MG63 (cell line): ENCODE measurements at regions not wholly inside any gene's neighbourhood (a gene's known extent, or its start where the extent isn't known, plus 50 kb on each side); places are given as distances from the start of the nearest gene placed in this dataset.
"Not testable (repeated sequence)": the region's sequence is repeated elsewhere in the genome, so short reads cannot be mapped to it uniquely, and the experiment has no call there.

Experiments
- DNase-seq: peaks from one replicate; pipeline ENCODE4 v3.0.0-alpha.2; 2020
- H3K27me3 ChIP-seq: fragments of 250-450 bp; sonication (Bioruptor Pico); 2 replicates; pipeline ENCODE4 v1.5.1; 2020; ENCODE audit warnings: mild to moderate bottlenecking, moderate library complexity
- H3K36me3 ChIP-seq: fragments of 250-450 bp; sonication (Bioruptor Pico); 2 replicates; pipeline ENCODE4 v1.5.1; 2020; ENCODE audit warnings: mild to moderate bottlenecking, moderate library complexity
- H3K4me3 ChIP-seq: fragments of 250-450 bp; sonication (Bioruptor Pico); 2 replicates; pipeline ENCODE4 v1.5.1; 2020; ENCODE audit warnings: mild to moderate bottlenecking, moderate library complexity
- H3K9me3 ChIP-seq: fragments of 250-450 bp; sonication (Bioruptor Pico); 2 replicates; pipeline ENCODE4 v1.5.1; 2020; ENCODE audit warnings: mild to moderate bottlenecking, moderate library complexity

DNA sequence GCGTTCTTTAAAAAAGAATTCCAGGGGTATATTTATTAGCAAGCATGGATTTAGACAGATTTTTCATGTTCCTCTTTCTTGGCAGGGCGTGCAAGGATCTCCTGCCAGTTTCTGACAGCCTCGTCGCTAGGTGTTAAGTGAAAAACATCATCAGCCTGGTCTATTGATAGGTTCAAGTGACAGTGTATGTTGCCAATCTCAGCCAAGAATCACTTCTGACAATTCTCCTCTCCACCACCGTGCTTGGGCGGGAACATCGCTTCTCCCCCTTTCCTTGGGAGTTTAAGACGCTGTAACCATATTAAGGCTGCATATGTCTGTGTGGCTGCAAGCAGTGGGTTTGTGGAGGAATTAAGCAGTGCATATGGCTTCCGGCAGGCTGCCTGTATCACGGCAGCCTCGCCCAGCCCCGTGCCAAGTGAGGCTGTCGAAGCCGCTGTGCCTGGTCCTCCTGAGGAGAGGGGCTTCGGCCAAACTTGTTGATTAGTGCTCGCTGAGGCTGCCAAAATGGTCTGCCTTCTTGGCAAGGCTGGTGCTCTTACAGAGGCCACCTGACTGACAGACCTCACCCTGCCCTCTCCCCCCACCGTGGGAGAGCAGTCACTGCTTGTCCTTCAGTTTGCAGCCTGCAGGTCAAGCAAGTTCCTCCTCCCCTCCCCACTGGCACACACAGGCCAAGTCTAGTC lies 132.2 kb upstream of the MPHOSPH6 start:
- H3K4me3 ChIP-seq, result no peak overlapping the region
- H3K9me3 ChIP-seq, result no peaks in the 10 kb centered on the region
- no peaks in the 10 kb centered on the region for H3K36me3 ChIP-seq
- DNase-seq, result no peak
- no peaks in the 10 kb centered on the region for H3K27me3 ChIP-seq

DNA sequence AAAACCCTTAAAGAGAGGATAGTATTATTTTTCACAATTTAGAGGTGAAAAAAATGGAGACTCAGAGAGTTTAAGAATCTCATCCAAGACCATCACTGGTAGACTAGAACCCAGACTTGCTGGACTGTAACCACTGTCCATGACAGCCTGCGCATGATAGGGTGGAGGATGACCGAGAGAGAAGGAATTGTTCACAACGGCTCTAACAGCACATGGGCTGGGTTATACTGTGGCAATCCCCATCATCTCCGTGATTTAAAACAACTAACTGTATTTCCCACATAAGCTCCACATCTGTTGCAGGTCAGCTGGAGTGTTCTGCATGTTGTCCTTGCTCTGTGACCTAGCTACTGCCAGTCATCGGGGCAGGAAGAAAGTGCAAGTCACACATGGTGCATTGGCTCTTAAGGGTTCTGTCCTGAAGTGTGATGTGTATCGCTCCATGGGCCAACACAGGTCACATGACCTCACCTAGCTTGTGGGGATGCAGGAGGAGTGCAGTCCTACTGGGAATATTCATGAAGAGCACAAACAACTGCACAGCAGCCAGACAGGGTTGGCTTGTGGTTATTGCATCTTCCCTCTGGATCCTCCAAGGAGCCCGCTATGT lies 131.2 kb upstream of the MPHOSPH6 start:
- Histone ChIP-seq H3K9me3 (no peaks in the 10 kb centered on the region), H3K36me3 (no peaks in the 10 kb centered on the region), H3K27me3 (no peaks in the 10 kb centered on the region), H3K4me3 (no peak overlapping the region)
- DNase-seq, result no peak

DNA sequence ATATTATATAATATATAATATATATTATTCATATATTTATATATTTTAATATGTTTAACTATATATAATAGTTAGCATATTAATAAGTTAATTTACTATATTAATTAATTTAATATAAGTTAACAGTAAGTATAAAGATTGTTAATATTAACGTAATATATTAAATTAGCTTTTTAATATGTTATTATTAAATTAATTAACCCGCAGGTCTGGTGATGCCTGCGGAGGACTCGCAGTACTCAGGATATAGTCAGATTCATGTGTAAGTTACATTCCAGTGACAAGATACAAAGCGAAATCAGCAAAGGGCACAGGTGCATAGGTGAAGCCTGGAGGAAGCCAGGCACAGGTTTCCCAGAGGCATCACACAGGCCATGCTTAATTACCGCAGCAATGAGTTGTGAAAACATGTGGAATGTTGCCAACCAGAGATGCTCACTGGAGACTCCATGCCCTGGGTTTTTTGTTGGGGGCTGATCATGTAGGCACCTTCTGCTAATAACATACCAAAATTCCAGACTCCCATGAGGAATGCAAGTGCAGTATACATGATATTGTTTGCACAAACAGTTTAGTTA lies 130.4 kb upstream of the MPHOSPH6 start:
- H3K36me3 ChIP-seq, result no peaks in the 10 kb centered on the region
- no peaks in the 10 kb centered on the region for H3K27me3 ChIP-seq
- DNase-seq, result no peak
- H3K4me3 ChIP-seq, result no peak overlapping the region
- no peaks in the 10 kb centered on the region for H3K9me3 ChIP-seq

DNA sequence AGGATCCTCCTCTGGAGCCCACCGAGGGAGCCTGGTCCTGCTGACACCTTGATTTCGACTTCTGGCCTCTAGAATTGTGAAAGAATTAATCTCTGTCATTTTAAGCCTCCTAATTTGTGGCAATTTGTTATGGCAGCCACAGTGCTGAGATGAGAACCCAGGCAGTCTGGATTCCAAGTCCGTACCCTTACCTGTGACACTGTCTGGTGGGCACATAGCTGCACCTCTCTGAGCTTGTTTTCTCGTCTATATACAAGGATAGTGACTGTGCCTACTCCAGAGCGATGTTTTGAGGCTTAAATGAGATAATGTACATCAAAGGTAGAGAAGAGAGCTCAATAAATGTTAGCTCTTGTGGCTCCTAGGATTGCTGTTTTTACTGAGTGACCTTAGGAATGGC lies 128.4 kb upstream of the MPHOSPH6 start:
- Histone ChIP-seq H3K4me3 (no peak overlapping the region), H3K9me3 (no peaks in the 10 kb centered on the region), H3K36me3 (no peaks in the 10 kb centered on the region), H3K27me3 (no peaks in the 10 kb centered on the region)
- DNase-seq, result no peak

DNA sequence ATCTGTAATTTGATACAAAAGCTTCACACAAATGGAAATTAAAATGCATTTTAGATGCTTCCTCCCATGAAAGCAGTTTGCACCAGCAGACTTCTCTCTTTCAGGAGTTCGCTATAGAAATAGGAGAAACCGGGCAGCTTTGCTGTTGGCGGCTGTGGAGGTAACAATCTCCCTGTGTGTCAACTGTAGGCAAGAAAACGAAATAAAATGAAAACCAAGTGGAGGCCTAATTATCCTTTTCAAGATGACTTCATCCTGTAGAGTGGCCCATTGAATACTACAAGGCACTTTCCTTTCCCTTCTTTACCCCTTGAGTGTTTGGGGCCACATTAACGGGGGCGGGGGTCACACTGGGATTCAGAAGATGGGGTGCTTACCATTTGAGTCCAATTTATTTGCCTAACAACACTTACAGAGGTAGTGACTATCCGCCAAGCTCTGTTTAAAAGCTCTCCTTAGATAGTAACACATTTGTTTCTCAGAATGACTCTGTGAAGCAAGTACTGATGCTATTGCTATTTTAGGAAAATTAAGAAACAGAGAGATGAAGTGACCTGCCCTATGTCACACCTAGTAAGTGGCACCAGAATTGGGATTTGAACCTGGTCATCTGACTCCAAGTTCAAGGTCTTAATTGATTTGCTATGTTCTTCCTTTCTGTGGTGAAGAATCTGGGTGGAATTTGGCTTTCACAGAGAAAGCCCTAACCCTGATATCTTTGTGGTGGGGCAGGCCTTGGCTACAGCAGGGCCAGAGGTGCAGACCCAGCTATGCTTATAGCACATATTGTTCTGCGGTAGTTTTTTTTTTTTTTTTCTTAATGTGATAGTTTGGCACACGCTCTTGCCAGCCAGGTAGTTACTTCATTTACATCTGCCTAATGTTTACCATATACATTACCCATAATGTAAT lies 125.5 kb upstream of the MPHOSPH6 start:
- DNase-seq, result no peak
- H3K27me3 ChIP-seq, result no peaks in the 10 kb centered on the region
- H3K9me3 ChIP-seq, result no peaks in the 10 kb centered on the region
- no peak overlapping the region for H3K4me3 ChIP-seq
- no peaks in the 10 kb centered on the region for H3K36me3 ChIP-seq

DNA sequence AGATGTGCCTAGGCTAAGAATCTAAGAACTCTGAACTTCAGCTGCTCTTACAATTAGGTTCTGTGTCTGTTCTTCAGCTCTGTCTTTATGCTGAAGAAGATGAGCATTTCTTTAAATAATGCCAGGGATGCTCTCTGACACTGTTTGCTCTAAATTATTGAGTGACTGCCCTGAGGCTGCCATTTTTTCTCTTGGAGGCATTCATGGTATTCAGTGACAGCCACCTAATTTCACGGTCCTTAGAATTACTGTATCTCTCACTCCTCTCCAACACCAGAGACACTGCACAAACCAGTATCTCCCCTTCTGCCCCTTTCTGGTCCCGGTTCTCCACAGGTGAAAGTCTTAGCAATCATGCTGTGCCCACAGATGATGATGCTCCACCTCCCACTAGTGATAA lies 123.6 kb upstream of the MPHOSPH6 start:
- no peaks in the 10 kb centered on the region for H3K9me3 ChIP-seq
- H3K4me3 ChIP-seq, result no peak overlapping the region
- H3K36me3 ChIP-seq, result no peaks in the 10 kb centered on the region
- no peaks in the 10 kb centered on the region for H3K27me3 ChIP-seq
- DNase-seq, result no peak

DNA sequence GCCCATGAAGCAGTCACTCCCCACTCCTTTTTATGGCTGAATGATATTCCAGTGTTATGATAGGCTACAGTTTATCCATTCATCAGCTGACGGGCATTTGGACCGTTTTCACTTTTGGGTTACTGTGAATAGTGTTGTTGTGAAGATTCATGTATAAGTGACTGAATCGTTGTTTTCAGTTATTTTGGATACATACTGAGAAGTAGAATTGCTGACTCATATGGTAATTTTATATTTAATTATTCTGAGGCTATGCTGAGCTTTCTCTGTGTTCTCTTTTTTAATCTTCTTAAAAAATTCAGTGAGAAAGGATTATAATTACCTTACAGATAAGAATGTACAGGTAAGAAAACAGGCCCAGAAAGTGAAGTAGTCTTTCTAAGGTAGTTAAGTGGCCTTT lies 117.9 kb upstream of the MPHOSPH6 start:
- no peaks in the 10 kb centered on the region for H3K27me3 ChIP-seq
- no peak overlapping the region for H3K4me3 ChIP-seq
- DNase-seq, result no peak
- H3K36me3 ChIP-seq, result no peaks in the 10 kb centered on the region
- no peaks in the 10 kb centered on the region for H3K9me3 ChIP-seq

DNA sequence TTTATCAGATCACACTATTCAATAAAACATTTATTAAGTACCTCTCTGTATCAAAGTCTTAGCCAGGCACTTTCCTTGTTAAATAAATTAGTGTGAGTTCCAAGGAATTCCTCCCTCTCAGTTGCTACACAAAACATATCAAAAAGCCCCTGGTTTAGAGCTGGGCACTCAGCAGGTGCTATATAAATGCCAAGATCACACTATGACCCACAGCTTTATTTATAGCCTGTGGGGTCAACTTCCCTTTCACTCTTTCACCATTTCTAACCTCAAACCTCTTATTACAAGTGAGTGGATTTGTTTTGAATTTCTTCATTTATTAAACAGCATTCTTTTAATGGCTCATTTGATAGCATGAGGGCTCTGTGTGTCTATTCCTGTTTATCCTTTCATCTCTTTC lies 112.6 kb upstream of the MPHOSPH6 start:
- Histone ChIP-seq H3K36me3 (no peaks in the 10 kb centered on the region), H3K27me3 (no peaks in the 10 kb centered on the region), H3K4me3 (no peak overlapping the region), H3K9me3 (no peaks in the 10 kb centered on the region)
- no peak for DNase-seq

DNA sequence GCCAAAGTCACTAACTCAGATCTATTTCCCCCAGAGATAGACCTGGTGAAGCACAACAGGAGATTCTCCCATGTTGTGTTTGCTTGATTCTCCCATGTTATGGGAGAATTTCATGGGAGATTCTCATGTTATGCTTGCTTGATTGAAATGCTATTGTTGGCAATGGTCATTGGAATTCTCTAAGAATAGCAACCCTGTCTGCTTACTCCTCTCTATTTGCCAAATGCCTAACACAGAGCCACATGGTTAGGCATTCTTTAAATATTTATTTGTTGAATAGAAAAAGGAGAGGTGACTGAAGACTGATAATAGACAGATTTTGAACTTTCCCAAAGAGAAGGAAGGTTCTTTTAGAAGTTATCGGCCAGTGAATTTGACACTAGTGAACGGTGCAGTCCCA lies 111.5 kb upstream of the MPHOSPH6 start:
- DNase-seq, result no peak
- H3K4me3 ChIP-seq, result no peak overlapping the region
- H3K27me3 ChIP-seq, result no peaks in the 10 kb centered on the region
- no peaks in the 10 kb centered on the region for H3K36me3 ChIP-seq
- no peaks in the 10 kb centered on the region for H3K9me3 ChIP-seq

DNA sequence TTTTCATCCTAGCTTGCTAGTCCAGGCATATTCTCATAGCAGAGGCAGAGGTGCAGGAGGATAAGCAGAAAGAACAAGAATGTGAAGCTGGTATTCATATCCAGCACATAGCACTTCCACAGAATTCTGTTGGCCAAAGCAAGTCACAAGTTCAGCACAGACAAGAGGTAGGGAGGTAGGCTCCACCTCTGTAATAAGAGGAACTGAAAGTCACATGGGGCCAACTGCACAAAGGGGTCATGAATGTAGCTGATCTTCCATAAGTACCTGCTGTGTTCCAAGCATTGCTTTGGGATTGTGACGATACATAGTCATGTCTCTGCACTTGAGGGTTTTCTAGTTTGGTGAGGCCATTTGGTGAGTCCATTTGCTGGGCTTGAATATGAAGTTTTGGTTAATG lies 110.8 kb upstream of the MPHOSPH6 start:
- Histone ChIP-seq H3K4me3 (no peak overlapping the region), H3K27me3 (no peaks in the 10 kb centered on the region), H3K9me3 (no peaks in the 10 kb centered on the region), H3K36me3 (no peaks in the 10 kb centered on the region)
- DNase-seq, result no peak

DNA sequence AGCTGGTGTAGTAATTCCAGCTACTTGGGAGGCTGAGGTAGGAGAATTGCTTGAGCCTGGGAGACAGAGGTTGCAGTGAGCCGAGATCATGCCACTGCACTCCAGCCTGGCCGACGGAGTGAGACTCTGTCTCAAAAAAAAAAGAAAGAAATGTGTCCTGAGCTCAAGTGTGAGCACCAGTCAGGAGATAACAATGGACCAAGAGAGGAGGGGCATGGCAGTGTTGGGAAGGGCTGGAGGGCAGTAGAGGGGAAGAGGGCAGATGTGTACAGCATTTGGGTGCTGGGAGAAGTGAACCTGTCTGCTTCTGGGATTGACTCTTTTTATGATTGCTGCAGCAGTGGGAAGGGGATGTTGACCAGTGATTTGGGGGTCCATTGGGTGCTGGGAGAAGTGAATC lies 105.3 kb upstream of the MPHOSPH6 start:
- not testable (repeated sequence) for DNase-seq, H3K27me3 ChIP-seq, H3K9me3 ChIP-seq, H3K36me3 ChIP-seq, H3K4me3 ChIP-seq

DNA sequence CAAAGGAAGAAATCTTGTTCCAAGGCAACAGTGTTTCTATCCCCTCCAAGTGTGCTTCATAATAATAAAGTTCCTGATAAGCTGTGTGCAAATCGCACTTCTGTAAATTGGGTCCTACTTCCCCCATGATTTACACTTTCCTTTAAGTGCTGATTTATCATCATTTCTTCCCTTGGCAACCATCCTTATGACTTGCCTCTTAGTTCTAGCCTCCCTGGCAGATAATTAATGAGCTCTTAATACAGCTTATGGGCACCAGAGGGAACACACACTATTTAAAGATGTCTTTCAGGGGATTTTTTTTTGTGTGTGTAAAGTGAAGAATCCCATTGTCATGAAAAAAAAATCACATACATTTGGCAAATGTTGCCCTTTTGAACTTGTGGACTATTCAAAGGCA lies 101.6 kb upstream of the MPHOSPH6 start:
- no peaks in the 10 kb centered on the region for H3K27me3 ChIP-seq
- no peak for DNase-seq
- H3K36me3 ChIP-seq, result no peaks in the 10 kb centered on the region
- no peaks in the 10 kb centered on the region for H3K9me3 ChIP-seq
- no peak overlapping the region for H3K4me3 ChIP-seq

DNA sequence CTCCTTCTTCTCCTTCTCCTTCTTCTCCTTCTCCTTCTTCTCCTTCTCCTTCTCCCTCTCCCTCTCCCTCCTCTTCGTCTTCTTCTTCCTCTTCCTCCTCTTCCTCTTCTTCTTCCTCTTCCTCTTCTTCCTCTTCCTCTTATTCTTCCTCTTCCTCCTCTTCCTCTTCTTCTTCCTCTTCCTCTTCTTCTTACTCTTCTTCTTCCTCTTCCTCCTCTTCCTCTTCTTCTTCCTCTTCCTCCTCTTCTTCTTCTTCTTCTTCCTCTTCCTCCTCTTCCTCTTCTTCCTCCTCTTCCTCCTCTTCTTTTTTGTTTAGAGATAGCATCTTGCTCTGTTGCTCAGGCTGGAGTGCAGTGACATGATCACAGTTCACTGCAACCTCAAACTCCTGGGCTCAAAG lies 97.7 kb upstream of the MPHOSPH6 start:
- not testable (repeated sequence) for H3K36me3 ChIP-seq, DNase-seq, H3K27me3 ChIP-seq, H3K9me3 ChIP-seq, H3K4me3 ChIP-seq

DNA sequence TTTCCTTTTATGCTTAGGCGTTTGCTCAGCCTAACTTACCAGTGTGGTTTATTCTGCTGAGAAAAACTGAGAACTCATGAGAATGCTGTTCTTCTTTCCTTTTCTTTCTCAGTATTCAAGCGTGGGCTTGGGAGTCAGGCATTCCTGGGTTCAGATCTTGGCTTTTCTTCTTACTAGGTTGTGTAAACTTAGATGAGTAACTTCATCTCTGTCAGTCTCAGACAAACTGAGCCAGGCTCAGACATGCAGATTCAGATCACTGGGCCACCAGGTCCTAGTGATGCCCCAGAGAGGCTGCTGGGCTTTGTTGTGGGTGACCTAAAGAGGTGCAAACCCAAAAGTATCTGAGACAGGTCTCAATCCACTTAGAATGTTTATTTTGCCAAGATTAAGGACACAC lies 95.8 kb upstream of the MPHOSPH6 start:
- H3K9me3 ChIP-seq, result no peaks in the 10 kb centered on the region
- no peaks in the 10 kb centered on the region for H3K36me3 ChIP-seq
- H3K27me3 ChIP-seq, result no peaks in the 10 kb centered on the region
- DNase-seq, result no peak
- H3K4me3 ChIP-seq, result no peak overlapping the region

DNA sequence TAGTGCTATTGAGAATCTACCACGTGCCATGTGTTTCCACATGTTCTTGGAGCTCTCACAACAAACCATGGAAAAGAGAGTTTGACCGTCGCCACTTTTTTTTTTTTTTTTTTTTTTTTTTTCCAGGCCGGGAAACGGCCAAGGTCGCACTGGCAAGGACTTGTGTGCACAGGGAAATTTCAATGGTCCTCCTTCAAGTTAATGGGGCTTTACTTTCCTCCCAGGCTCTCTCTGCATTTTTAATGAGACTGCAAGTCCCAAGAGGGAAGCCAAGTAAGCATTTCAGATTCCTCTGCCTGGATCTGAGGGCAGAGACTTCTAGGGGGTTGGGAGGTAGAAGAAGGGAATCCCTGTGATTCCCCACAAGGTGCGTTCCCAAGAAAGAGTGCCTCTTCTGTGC lies 94.7 kb upstream of the MPHOSPH6 start:
- Histone ChIP-seq H3K4me3 (no peak overlapping the region), H3K27me3 (no peaks in the 10 kb centered on the region), H3K9me3 (no peaks in the 10 kb centered on the region), H3K36me3 (no peaks in the 10 kb centered on the region)
- DNase-seq, result no peak

DNA sequence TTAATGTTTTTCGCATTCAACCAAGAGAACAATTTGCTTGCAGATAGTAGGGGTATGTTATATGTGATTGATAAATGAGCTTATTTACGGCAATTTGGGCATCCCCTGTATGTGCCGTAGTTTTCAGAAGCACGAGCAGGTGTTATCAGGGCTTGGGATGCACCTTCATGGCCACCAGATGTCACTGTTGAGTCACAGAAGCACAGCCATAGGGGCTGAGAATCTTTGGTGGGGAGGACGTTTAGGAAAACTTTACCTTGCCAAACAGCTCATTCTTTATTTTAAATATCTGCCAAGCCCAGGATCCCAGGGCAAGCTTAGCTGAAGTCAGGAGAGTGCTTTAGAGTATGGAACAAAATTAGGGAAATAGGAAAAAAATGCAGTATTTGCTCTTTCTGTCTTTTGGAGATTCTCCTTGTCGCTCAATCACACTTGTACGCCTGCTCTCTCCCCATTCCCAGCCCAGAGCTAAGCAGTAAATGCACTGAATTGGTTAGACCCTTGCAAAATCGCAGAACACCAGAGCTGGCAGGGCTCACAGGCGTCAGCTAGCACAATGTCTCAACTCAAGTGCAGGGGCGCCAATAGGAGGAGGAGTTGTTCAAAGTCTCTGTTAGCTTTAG lies 93.6 kb upstream of the MPHOSPH6 start:
- Histone ChIP-seq H3K9me3 (no peaks in the 10 kb centered on the region), H3K36me3 (no peaks in the 10 kb centered on the region), H3K27me3 (no peaks in the 10 kb centered on the region), H3K4me3 (no peak overlapping the region)
- DNase-seq, result peak; percentile 5

DNA sequence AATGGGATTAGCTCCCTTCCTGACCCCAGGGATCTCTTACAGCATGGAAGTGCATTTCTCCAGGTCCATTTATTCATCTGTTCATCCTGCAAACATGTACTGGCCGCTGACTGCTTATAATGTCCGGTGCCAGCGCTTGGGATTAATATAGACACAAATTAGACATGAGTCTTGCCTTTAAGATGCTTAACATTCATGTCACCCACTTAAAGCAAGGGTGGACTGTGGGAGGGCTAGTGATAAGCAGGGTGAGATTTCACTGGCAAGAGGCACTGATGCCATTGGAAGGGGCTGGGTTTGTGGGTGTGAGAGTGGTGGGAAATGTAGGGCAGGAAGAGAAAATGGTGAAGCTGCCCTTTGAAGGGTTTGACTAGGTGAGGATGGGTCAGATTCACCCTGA lies 92.2 kb upstream of the MPHOSPH6 start:
- Histone ChIP-seq H3K4me3 (no peak overlapping the region), H3K36me3 (no peaks in the 10 kb centered on the region), H3K27me3 (no peaks in the 10 kb centered on the region), H3K9me3 (no peaks in the 10 kb centered on the region)
- DNase-seq, result no peak
